Fibroblast of villous mesenchyme (primary cell): ENCODE measurements at regions not wholly inside any gene's neighbourhood (a gene's known extent, or its start where the extent isn't known, plus 50 kb on each side); places are given as distances from the start of the nearest gene placed in this dataset.
A peak's percentile ranks its signal among the peaks of the same experiment; 100 is the strongest.

Source experiments
- DNase-seq: peaks from one replicate; pipeline ENCODE4 v3.0.0-alpha.2; 2010; ENCODE audit warnings: low read depth
- H3K4me3 ChIP-seq: 2 replicates; pipeline ENCODE4 v1.5.1; 2011; ENCODE audit warnings: low read depth, mild to moderate bottlenecking, low read length
- TF ChIP-seq, protein P1 (sequence below): IDR thresholded peaks from 2 replicates; pipeline ENCODE4 v1.5.1; 2012; ENCODE audit warnings: low read depth, mild to moderate bottlenecking, low read length; ENCODE audit not compliant: insufficient read depth

DNA sequence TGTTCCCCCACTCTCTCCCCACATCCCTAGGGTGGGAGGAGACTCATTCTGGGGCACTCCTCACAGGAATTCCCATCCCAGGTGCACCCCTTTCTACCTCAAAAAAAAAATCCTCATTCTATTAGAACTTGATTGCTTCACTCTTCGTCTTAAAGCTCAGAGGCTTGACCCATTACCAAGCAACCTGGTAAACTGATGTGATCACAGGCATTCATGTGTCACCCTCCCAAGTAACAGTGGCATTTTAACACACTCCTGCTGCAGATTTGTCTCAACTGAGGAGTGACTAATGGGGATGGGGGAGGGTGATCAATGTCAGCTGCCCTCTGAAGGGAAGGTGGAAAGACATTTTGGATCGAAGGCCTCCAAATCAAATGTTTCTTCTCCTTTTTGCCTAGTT, 78.1 kb upstream of the PTHLH start:
- DNase-seq: no peak
- TF ChIP-seq, protein P1, sequence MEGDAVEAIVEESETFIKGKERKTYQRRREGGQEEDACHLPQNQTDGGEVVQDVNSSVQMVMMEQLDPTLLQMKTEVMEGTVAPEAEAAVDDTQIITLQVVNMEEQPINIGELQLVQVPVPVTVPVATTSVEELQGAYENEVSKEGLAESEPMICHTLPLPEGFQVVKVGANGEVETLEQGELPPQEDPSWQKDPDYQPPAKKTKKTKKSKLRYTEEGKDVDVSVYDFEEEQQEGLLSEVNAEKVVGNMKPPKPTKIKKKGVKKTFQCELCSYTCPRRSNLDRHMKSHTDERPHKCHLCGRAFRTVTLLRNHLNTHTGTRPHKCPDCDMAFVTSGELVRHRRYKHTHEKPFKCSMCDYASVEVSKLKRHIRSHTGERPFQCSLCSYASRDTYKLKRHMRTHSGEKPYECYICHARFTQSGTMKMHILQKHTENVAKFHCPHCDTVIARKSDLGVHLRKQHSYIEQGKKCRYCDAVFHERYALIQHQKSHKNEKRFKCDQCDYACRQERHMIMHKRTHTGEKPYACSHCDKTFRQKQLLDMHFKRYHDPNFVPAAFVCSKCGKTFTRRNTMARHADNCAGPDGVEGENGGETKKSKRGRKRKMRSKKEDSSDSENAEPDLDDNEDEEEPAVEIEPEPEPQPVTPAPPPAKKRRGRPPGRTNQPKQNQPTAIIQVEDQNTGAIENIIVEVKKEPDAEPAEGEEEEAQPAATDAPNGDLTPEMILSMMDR: no peak
- no peak overlapping the region for H3K4me3 ChIP-seq

DNA sequence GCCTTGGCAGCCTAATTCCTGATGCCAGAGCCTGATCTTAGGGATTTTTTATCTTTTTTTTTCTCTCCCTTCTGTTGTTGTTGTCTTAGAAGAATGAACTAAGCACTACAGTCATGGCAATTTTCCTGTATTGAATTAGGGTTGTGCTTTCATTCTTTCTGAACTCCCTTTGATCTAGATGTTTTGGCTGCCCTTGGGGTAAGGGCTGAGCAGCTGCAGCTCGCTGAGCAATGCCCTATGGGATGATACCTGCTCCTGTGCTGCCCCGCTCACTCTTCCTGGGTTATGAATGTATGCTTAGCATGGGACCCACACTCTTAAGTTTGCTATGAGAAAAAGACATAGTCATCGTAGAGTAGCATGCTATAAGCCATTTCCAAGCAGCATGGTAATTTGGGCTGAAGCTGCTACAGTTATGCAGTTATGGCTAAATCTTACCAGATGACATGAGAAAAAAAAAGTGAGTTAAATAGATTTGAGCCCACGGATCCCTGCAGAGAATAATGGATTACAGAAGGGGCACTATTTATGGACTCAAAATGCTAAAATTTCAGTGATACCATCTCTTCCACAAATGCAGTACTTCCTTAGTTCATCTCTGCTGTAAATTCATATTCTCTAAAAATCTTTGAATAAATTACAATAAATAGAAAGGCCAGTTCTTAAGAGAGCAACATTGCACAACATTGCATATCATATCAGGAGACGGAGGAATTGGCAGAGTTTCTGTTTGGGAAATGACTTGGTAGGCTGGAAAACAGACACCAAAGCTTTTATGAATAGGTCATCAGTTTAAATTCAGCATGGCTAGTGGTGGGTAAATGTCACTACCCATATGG, 79.2 kb upstream of the PTHLH start:
- TF ChIP-seq, protein P1: no peak
- DNase-seq: peak; percentile 62
- H3K4me3 ChIP-seq: no peak overlapping the region

DNA sequence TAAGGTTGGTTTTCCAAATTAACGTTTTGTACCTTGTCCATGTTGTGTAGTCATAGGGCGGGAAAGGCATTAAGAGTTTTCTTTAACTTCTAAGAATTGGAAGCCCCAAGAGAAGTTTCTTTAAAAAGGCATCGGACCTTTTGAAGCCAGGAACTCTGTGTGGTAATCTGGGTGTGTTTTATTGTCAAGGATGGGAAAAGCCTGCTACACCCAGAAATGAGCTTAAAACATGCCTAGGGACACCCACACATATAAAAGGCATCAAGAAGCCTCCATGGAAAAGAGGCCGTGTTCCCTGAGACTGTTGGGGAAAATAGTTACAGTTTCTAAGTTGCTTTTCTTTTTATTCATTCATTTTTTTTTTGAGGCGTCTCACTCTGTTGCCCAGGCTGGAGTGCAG, 81.0 kb upstream of the PTHLH start:
- no peak overlapping the region for H3K4me3 ChIP-seq
- TF ChIP-seq, protein P1: no peak
- no peak for DNase-seq

DNA sequence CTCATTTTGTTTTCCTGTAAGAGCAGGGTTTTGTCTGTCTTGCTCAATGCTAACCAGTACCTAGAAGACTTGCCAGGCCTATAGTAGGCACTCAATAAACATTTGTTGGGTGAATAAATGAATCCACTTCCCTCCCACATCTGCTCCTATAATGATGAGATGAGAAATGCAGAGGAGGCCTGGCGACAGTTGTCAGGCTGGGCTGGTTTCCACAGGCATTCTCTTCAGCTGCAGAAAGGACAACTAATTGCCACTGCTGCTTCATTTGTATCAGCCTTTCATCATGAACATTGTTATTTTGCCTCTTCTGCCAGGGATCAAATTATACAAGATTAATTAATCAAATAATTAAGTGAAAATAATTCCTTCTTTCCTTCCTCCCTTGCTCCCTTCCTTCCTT, 82.0 kb upstream of the PTHLH start:
- TF ChIP-seq, protein P1: no peak
- H3K4me3 ChIP-seq: no peak overlapping the region
- DNase-seq: no peak

DNA sequence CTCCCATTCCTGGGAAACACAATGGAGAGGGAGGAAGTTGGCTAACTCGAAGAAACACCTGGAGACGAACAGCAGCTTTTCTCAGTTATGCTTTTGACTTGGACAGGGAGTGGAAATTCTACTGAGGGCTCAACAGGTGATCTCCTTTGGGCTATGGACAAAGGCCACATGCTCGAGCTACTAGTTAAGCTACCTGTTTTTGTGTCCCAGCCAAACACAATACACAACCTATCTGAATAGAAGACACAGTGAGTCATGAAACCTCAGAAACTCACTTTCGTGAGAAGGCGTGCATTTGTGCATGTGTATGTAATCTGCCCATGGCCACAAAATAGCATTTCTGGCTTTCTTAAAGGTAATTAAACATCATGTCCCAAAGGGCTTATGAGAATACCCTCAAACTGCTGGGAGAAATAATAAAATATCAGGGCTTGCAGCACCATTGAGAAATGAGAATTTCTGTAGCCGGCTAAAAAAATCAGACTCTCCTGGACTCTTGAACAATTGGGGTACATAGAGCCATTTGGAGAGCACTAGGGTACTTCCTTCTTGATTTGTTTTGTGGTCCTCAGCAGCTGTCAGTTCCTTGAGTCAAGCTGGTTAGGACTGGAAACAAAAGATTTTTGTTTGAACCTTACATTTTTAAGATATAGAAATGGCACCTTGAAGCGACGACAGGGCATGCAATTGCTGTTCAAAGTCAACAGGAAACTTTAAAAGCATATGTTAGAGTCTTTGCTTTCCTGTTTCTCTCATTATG, 85.5 kb upstream of the PTHLH start:
- DNase-seq: no peak
- TF ChIP-seq, protein P1: no peak
- H3K4me3 ChIP-seq: no peak overlapping the region

DNA sequence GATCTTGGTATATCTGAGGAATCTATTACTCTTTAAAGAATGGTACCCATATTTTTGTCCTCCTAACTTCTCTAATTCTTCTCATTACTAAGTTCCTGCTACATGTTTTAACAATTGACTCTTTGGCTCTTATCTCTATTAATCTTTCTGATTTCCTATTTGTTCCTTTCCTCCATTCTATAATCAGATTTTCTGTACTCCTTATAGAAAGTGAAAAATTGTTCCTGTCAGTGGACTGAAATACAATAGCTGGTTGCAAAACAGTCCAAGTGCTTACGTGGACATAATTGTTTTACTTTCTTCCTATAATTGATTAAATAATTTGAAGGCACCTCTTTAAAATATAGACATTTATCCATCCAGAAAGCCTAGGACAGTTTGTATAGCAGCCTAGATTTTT, 86.7 kb upstream of the PTHLH start:
- DNase-seq: no peak
- TF ChIP-seq, protein P1: no peak
- no peak overlapping the region for H3K4me3 ChIP-seq
